Suppressor macrophage (primary cell): ENCODE measurements at regions not wholly inside any gene's neighbourhood (a gene's known extent, or its start where the extent isn't known, plus 50 kb on each side); places are given as distances from the start of the nearest gene placed in this dataset.
"Not testable (repeated sequence)": the region's sequence is repeated elsewhere in the genome, so short reads cannot be mapped to it uniquely, and the experiment has no call there.

ENCODE experiments used
- DNase-seq, 4 experiments: peaks; one replicate each; pipeline ENCODE4 v3.0.0-alpha.2; 2020 to 2022

DNA sequence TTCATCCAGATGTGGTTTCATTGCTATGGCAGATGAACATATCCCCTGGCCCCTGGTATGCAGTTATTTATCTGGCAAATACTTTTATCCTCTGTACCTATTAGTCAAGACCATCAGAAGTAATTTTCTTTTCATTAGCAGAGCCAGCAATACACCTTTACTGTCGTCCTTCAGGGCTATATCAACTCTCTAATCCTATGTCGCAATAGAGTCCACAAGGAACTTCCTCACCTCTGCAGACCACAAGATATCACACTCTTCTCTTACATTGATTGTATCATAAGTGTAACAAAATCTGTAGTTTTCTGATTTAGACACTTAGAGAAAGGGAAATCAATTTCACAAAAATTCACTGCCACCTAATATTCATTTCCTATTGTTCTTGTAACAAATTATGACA, 252.9 kb upstream of the DCC start:
- DNase-seq = no peak

- no peak for DNase-seq
These were observed 250.0 kb upstream of the DCC start for GRCh38 chr18:52090005-52090404.

DNA sequence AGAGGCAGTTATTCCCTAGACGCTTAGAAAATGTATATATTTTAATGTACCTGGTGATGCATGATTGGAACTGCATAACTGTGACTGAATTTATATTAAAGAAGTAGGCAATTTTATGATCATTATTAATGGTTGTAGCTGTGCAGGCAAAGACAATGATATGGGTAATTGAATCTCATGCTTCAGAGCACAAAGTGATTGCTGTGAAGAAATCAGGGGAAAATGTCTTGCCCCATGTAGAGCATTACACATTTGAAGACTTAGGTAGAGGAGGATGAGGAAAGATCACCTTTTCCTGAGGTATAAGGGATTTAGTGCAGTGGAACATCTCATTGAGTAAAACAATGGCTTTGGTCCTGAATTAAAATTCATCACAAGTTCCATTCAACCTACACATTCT, 246.8 kb upstream of the DCC start:
- DNase-seq = no peak

DNA sequence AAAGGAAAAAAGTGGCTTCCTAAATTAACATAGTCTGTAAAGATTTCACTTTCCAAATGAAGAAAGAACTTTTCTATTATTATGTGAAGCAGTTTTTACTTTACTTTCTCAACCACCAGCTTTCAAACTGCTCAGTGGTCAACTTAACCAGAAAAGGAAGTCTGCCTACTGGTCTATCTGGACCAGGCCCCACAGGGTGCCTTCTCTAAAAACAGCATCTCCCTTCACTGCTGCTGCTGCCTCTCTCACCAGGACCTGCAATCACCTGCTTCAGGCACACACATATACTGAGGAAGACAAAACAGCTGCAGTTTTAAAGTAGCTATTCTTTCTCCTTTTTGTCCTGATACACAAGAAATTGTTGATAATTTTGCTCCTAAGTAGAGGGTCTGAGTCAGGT, 221.3 kb upstream of the DCC start:
- no peak for DNase-seq

- no peak for DNase-seq
These were observed 209.2 kb upstream of the DCC start for GRCh38 chr18:52130624-52131301.

DNA sequence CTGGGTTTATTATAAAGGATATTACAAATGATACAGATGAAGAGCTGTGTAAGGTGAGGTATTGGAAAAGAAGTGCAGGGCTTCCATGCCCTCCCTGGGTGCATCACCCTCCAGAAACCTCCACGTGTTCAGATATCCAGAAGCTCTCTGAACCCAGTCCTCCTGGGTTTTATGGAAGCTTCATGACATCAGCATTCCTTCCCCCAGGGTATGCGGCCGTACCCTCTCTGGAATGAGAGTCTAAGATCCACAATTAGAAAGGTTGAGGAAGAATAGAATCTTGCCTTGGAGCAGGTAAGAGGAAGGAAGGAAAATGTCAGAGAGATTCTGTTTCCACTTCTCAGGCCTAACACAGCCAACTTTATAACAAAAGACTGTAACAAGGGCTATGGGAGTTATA, 208.2 kb upstream of the DCC start:
- DNase-seq = no peak

- DNase-seq = no peak
These were observed 203.5 kb upstream of the DCC start for GRCh38 chr18:52136532-52136931.

DNA sequence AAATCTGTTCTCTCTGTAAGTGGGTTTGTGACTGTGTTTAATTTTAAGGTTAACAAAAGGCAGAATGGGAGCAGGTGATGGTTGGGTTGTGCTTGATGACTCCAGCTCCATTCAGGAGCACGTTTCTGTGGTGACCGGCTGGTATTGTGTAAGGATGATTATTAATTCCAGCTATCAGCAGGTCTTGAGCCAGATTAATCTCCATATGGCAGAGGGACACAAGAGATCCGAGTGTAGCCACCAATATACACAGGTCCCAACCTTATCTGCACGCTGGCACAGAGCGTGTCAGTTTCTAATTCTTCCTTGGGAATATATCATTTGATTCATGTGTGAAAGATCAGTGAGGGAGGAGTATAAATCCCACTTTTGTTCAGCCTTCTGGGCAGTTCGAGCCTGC, 199.0 kb upstream of the DCC start:
- DNase-seq = no peak

DNA sequence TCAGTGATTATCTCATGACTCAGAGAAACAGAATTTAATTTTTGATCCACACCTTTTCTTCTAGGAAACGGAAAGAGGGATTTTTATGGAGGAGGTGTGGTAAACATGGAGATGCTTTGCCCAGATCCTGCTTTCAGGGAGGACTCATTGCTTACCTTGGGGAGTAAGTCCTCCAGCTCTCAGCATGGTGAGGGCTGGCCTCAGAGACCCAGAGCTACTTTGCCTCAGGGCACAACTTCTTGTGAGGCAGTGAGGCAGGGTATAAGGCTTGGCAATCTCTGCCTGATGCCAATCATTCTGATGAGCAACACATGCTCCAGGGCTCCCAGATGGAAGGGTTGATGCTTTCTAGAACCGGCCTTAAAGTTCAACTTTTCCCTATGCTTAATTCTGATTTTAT, 189.9 kb upstream of the DCC start:
- DNase-seq = no peak

DNA sequence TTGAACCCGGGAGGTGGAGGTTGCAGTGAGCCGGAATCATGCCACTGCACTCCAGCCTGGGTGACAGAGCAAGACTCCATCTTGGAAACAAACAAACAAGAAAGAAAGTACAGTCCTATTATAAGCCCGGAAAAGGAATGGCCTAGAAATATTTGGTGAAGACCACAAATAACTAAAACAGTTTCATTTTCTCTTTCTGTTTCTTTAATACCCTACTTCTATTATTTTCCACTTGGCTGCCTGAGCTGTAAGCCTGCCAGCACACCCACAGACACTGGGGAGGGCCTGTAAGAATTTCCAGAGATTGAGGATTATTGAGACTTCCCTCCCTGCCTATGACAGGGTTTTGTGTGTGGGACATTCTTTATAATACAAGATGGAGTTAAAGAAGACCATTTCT, 188.0 kb upstream of the DCC start:
- DNase-seq = no peak

GRCh38 chr18:52156166-52156565, 183.8 kb upstream of the DCC start:
- no peak for DNase-seq

GRCh38 chr18:52160636-52161035, 179.4 kb upstream of the DCC start:
- no peak for DNase-seq

- DNase-seq = no peak
These were observed 176.5 kb upstream of the DCC start for GRCh38 chr18:52163478-52163877.

DNA sequence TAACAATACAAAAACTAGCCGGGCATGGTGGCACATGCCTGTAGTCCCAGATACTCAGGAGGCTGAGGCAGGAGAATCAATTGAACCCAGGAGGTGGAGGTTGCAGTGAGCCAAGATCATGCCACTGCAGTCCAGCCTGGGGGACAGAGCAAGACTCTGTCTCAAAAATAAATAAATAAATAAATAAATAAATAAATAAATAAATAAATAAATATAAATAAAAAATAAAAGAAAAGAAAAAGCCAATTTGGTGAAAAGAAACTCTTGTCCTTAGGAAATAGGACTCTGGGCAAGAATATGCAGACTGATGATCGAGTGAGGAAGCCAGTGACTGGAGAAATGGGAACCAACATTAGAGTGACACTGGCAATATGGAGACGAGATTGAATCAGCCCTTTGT, 171.9 kb upstream of the DCC start:
- not testable (repeated sequence) for DNase-seq

GRCh38 chr18:52174220-52174619, 165.8 kb upstream of the DCC start:
- no peak for DNase-seq

DNA sequence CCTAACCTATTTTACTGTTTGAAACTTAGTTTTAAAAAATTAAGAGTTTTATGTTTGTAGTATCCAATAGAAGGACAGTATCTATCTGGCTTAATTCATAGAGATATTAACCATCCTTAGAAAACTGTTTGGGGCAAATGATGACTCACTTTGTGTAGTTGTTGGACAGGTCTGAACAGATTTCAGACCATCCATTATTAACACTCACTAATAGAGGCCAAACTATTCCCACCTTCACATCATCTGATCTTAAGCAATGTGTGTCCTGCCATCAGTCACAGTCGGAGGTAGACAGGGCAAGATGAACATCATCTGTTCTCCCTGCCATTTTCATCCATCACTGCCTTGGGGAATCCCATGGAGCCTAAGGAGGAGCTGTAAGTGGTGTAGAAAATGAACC, 164.6 kb upstream of the DCC start:
- DNase-seq = no peak

DNA sequence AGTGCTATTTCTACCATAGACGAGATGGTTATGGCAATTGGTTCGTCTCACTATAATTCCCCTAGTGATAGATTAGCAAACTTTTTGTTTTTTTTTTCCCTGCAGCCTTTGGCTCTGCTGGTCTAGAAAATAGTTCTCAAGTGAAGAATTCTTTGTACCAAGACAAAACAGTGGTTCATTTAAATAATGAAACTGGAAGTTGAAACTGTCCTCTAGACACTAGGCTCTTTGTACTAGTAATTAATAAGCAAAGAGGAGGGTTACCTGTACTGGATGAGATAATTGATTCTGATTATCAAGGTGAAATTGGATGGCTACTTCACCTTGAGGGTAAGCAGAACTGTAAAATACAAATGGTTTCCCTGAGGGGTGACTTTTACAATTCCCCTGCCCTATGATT, 156.9 kb upstream of the DCC start:
- DNase-seq = no peak

DNA sequence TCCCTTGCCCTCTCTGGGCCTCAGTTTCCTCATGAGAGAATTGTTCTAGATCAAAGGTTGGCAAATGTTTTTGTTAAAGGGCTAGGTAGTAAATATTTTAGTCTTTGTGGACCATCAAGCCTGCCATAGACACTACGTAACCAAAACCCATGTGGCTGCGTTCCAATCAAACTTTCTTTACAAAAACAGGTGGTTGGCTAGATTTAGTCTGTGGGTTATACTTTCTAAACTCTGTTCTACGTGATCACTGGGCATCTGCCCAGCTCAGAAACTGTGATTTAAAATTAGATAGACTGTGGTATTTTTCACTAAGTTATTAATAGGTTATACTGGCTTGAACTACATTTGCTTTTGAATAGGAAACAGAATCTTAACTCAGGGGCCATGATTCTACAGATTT, 149.8 kb upstream of the DCC start:
- no peak for DNase-seq

DNA sequence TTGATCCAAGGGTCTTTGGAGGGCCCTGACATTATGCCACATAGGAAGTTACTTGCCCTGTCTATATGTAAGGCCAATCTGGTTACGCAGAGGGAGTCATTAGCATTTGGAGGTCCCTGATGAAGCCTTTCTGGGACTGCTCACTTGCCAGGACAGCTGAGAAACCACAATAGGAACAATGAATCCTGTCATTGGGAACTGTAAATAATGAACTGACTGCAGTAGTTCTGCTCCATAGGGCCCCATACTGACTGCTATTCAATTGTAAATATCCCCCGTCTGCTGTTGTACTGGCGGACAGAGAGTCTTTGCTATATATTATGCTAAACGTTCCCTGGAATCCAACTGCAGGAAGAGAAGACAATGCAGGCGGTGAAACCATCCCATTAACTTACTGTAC, 149.4 kb upstream of the DCC start:
- DNase-seq = no peak

DNA sequence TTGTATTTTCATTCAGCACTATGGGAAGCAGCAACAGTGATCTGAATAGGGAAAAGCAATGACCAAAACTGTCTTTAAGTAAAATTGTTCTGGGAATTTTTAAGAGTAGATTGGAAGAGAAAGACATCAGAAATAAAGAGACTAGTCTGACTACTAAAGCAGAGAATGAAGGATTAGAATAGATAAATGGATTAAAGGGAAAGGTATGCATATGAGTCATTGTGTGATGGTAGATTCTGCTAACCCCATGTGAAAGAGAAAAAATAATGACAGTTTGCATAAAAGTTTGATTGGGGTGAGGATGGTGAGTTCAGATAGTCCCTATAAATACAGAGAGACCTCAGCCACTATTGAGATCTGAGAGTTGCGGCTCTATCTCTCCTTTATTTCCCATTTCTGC, 139.6 kb upstream of the DCC start:
- DNase-seq = no peak

GRCh38 chr18:52200921-52201663, 138.9 kb upstream of the DCC start:
- no peak for DNase-seq

- DNase-seq = no peak
These were observed 131.4 kb upstream of the DCC start for GRCh38 chr18:52208646-52209045.

DNA sequence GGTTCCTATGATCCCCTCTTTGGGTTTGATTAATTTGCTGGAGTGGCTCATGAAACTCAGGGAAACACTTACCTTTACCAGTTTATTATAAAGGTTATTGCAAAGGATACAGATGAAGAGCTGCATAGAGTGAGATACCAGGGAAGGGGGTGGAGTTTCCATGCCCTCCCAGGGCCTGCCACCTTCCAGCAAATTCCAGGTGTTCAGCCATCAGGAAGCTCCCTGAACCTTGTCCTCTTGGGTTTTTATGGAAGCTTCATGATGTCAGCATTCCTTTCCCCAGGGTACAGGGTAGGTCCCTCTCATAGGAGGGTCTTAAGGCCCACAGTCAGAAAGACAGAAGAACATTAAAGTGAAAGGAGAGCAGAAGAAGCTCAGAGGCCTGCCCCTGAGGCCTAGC, 123.9 kb upstream of the DCC start:
- no peak for DNase-seq

DNA sequence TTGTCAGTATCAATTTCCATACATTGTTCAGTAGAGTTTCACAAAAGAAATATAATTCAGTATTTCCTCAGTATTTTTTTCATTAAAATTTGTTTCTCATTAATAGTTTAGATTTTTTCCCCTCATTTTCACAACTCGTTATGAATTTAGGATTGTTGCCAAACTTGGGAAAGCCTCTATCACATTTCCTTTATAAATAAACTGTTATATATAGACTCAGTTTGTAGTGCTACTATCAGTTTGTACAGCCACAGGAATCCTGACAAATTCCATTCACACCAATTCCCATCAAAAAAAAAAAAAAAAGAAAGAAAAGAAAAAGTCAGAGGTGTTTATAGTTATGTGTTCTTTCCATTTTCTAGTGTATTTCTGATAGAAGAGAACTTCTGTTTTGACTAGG, 123.3 kb upstream of the DCC start:
- no peak for DNase-seq

GRCh38 chr18:52219102-52219501, 120.9 kb upstream of the DCC start:
- no peak for DNase-seq
